IMR-90 (cell line): ENCODE measurements at regions not wholly inside any gene's neighbourhood (a gene's known extent, or its start where the extent isn't known, plus 50 kb on each side); places are given as distances from the start of the nearest gene placed in this dataset.

Experiments
- ATAC-seq: fragments of 200-7000 bp; cut with Tn5 transposase; 2 replicates; pipeline ENCODE4 v1.9.1; 2020; ENCODE audit warnings: low read depth, mild to moderate bottlenecking, moderate library complexity
- BruUV-seq: library from RNA; stranded (reverse); fragments of 400-500 nt; replicated peaks from 2 replicates; lab custom pipeline; 2021; lab: Mats Ljungman, UMichigan
- CTCF ChIA-PET: fragments of 300-600 bp; formaldehyde crosslinking; extraction: SDS; loops from one replicate; lab custom pipeline; 2021; ENCODE audit warnings: antibody characterized with exemption; lab: Yijun Ruan, JAX
- POLR2A ChIA-PET: fragments of 300-600 bp; sonication (Branson Sonifier 250); formaldehyde crosslinking; loops from one replicate; lab custom pipeline; 2022; ENCODE audit warnings: antibody characterized with exemption; ENCODE audit not compliant: unreplicated experiment; lab: Charles Lee
- DNase-seq: peaks from one replicate; pipeline ENCODE4 v3.0.0; 2013
- H2AFZ ChIP-seq: replicated peaks from 2 replicates; pipeline ENCODE3; 2013; ENCODE audit warnings: low read length, mild to moderate bottlenecking; ENCODE audit not compliant: poor library complexity
- H2AK5ac ChIP-seq: 2 replicates; pipeline ENCODE4 v1.6.1; 2013; ENCODE audit warnings: low read depth, low read length, inconsistent platforms
- H2AK9ac ChIP-seq: replicated peaks from 2 replicates; pipeline ENCODE3; 2013; ENCODE audit warnings: mild to moderate bottlenecking, low read depth, low read length, moderate library complexity; ENCODE audit not compliant: poor library complexity
- H2BK120ac ChIP-seq: 2 replicates; pipeline ENCODE4 v1.6.1; 2013; ENCODE audit warnings: low read depth, low read length, inconsistent platforms
- H2BK15ac ChIP-seq: 3 replicates; pipeline ENCODE4 v1.6.1; 2013; ENCODE audit warnings: low read depth, low read length, inconsistent platforms
- H2BK20ac ChIP-seq: 2 replicates; pipeline ENCODE4 v1.6.1; 2013; ENCODE audit warnings: low read depth, mild to moderate bottlenecking, inconsistent platforms, low read length, moderate library complexity
- H2BK5ac ChIP-seq: 2 replicates; pipeline ENCODE4 v1.6.1; 2013; ENCODE audit warnings: mild to moderate bottlenecking, low read depth, low read length, inconsistent platforms; ENCODE audit not compliant: poor library complexity, severe bottlenecking
- H3K14ac ChIP-seq: replicated peaks from 2 replicates; pipeline ENCODE4 v1.6.1; 2013; ENCODE audit warnings: low read depth, low read length, inconsistent platforms
- H3K18ac ChIP-seq: 2 replicates; pipeline ENCODE4 v1.6.1; 2013; ENCODE audit warnings: low read depth, low read length, control low read depth
- H3K23ac ChIP-seq: 2 replicates; pipeline ENCODE4 v1.6.1; 2013; ENCODE audit warnings: low read depth, low read length, inconsistent platforms
- H3K27ac ChIP-seq: 2 replicates; pipeline ENCODE4 v1.5.1; 2013; ENCODE audit warnings: mild to moderate bottlenecking, control low read depth, low read length; ENCODE audit not compliant: insufficient read depth
- H3K27me3 ChIP-seq: 2 replicates; pipeline ENCODE4 v1.6.1; 2013; ENCODE audit warnings: low read length; ENCODE audit not compliant: control insufficient read depth, insufficient read depth
- H3K36me3 ChIP-seq: 2 replicates; pipeline ENCODE4 v1.6.1; 2013; ENCODE audit warnings: low read length, mixed read lengths; ENCODE audit not compliant: control insufficient read depth, insufficient read depth
- H3K4ac ChIP-seq: 2 replicates; pipeline ENCODE4 v1.6.1; 2013; ENCODE audit warnings: low read depth, low read length, inconsistent platforms
- H3K4me1 ChIP-seq: 2 replicates; pipeline ENCODE4 v1.6.1; 2013; ENCODE audit warnings: low read length, mixed read lengths; ENCODE audit not compliant: control insufficient read depth, insufficient read depth
- H3K4me2 ChIP-seq: 2 replicates; pipeline ENCODE4 v1.6.1; 2013; ENCODE audit warnings: low read depth, mild to moderate bottlenecking, control low read depth, low read length, moderate library complexity
- H3K4me3 ChIP-seq: 2 replicates; pipeline ENCODE4 v1.5.1; 2013; ENCODE audit warnings: low read depth, mild to moderate bottlenecking, control low read depth, low read length, moderate library complexity; ENCODE audit not compliant: insufficient read depth
- H3K56ac ChIP-seq: 2 replicates; pipeline ENCODE4 v1.6.1; 2013; ENCODE audit warnings: low read length, inconsistent platforms; ENCODE audit not compliant: insufficient read depth; ENCODE audit errors: extremely low read depth
- H3K79me1 ChIP-seq, 2 experiments: 2 replicates each; pipeline ENCODE4 v1.6.1; 2013; ENCODE audit warnings: low read length in 2 of 2, inconsistent platforms in 1 of 2, low read depth in 1 of 2
- H3K9ac ChIP-seq: 2 replicates; pipeline ENCODE4 v1.6.1; 2013; ENCODE audit warnings: low read depth, low read length, control low read depth
- H3K9me1 ChIP-seq: 2 replicates; pipeline ENCODE4 v1.6.1; 2013; ENCODE audit warnings: low read length, inconsistent platforms; ENCODE audit not compliant: insufficient read depth
- H3K9me3 ChIP-seq: 2 replicates; pipeline ENCODE4 v1.6.1; 2013; ENCODE audit warnings: low read length; ENCODE audit not compliant: control insufficient read depth, insufficient read depth
- H4K20me1 ChIP-seq: 2 replicates; pipeline ENCODE4 v1.6.1; 2013; ENCODE audit warnings: low read length, inconsistent platforms; ENCODE audit not compliant: insufficient read depth
- H4K5ac ChIP-seq: 2 replicates; pipeline ENCODE4 v1.6.1; 2013; ENCODE audit warnings: mild to moderate bottlenecking, low read depth, low read length, control low read depth
- H4K8ac ChIP-seq, 2 experiments: 2 replicates each; pipeline ENCODE4 v1.6.1; 2013; ENCODE audit warnings: low read depth in 2 of 2, low read length in 2 of 2, control low read depth in 1 of 2, inconsistent platforms in 1 of 2
- H4K91ac ChIP-seq: 2 replicates; pipeline ENCODE4 v1.6.1; 2013; ENCODE audit warnings: low read depth, low read length, inconsistent platforms; ENCODE audit not compliant: insufficient read depth
- BHLHE40 ChIP-seq: fragments of 150-350 bp; IDR thresholded peaks from 2 replicates; pipeline ENCODE4 v1.6.1; 2016; ENCODE audit warnings: mild to moderate bottlenecking, low read depth, low read length
- FOS ChIP-seq: fragments of 150-350 bp; IDR thresholded peaks from 2 replicates; pipeline ENCODE4 v1.6.1; 2016; ENCODE audit warnings: low read depth, low read length
- MAFK ChIP-seq: IDR thresholded peaks from 2 replicates; pipeline ENCODE4 v1.6.1; 2012; ENCODE audit warnings: low read depth, low read length, improper control_type of control experiment
- MAZ ChIP-seq: IDR thresholded peaks from 2 replicates; pipeline ENCODE4 v1.6.1; 2012; ENCODE audit warnings: low read depth, mild to moderate bottlenecking, low read length, improper control_type of control experiment, moderate library complexity, borderline replicate concordance
- MXI1 ChIP-seq: IDR thresholded peaks from 2 replicates; pipeline ENCODE4 v1.6.1; 2012; ENCODE audit warnings: low read depth, mild to moderate bottlenecking, low read length, moderate library complexity, borderline replicate concordance
- WGBS, 2 experiments: methylation state at CpG; one replicate each; pipeline versions ENCODE4 v1.1.5 to v1.1.7; 2013; ENCODE audit warnings: missing lambda C conversion rate in 2 of 2; ENCODE audit not compliant: insufficient read length in 1 of 2; ENCODE audit errors: extremely low coverage in 2 of 2; 5-methylcytosine and 5-hydroxymethylcytosine counted together
- dilution Hi-C: fragments of 300-500 bp; cut with HindIII; formaldehyde crosslinking; loops from one replicate; pipeline ENCODE4 v1.14.3; 2018; ENCODE audit warnings: low sequenced_read_pairs; ENCODE audit not compliant: unreplicated experiment
- in situ Hi-C: fragments of 300-500 bp; cut with MboI; formaldehyde crosslinking; loops from 3 replicates; pipeline ENCODE4 v1.14.3; 2019; ENCODE audit warnings: low sequenced_read_pairs, inconsistent platforms, mixed read lengths
- intact Hi-C: fragments of 100-400 bp; cut with micrococcal nuclease; formaldehyde crosslinking; loops from 2 replicates; pipeline ENCODE4 v1.10.0; 2022

DNA sequence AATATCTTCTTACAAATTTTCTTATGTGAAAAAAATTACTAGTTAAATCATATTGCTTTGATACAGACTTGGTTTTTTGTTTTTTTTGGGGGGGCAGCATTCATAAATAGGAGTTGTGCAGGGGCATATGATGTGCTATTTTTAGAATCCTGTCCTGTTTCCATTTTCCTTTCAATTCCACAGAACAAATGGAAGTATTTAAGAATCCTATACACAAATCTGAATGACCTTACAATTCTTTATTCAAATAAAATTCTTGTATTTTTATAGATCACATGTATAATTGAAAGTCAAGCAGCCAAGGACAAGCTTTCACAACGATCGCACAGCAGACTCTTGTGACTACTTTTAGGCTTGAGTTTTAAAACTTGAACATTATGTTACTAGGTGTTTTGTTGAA is 523.9 kb downstream of the ANKRD50 start:
- ChIA-PET CTCF (no interaction called here), POLR2A (no interaction called here)
- dilution Hi-C loops (no loop called here), intact Hi-C loops (no loop called here), in situ Hi-C loops (no loop called here)
- no peak overlapping the region for H2BK5ac ChIP-seq
- no peak overlapping the region for H2BK15ac ChIP-seq
- H4K20me1 ChIP-seq = no peaks in the 10 kb centered on the region
- no peak overlapping the region for H3K4me2 ChIP-seq
- no peak overlapping the region for H2BK120ac ChIP-seq
- H3K9ac ChIP-seq = no peak overlapping the region
- no peak overlapping the region for H3K18ac ChIP-seq
- H3K27me3 ChIP-seq = no peaks in the 10 kb centered on the region
- no peaks in the 10 kb centered on the region; the same call in 1 of the 2 replicates for H3K4me1 ChIP-seq
- ATAC-seq (no peak), DNase-seq (no peak)
- H4K8ac ChIP-seq = no peak overlapping the region
- H3K27ac ChIP-seq = no peak overlapping the region
- no peaks in the 10 kb centered on the region for H3K36me3 ChIP-seq
- H3K56ac ChIP-seq = no peak overlapping the region
- H2AK9ac ChIP-seq = no peak overlapping the region
- H4K91ac ChIP-seq = no peak overlapping the region
- TF ChIP-seq MXI1 (no peak), BHLHE40 (no peak), MAFK (no peak), MAZ (no peak), FOS (no peak)
- no peak overlapping the region for H3K4me3 ChIP-seq
- H3K79me1 ChIP-seq = no peaks in the 10 kb centered on the region
- no peak overlapping the region for H2AK5ac ChIP-seq
- no peaks in the 10 kb centered on the region for H3K9me1 ChIP-seq
- H3K4ac ChIP-seq = no peak overlapping the region
- no TSS peak for BruUV-seq
- H2BK20ac ChIP-seq = no peak overlapping the region
- no peak overlapping the region for H4K5ac ChIP-seq
- WGBS, 2 experiments = no CpG with 5 or more reads among the region's 2 CpGs
- 0 out of 2 replicates have a peak overlapping the region, but pooled peaks have one; percentile 41 for H3K14ac ChIP-seq
- no peaks in the 10 kb centered on the region for H3K9me3 ChIP-seq
- no peak overlapping the region for H3K23ac ChIP-seq
- no peak overlapping the region for H2AFZ ChIP-seq
